ENCODE measurements at regions not wholly inside any gene's neighbourhood (a gene's known extent, or its start where the extent isn't known, plus 50 kb on each side); places are given as distances from the start of the nearest gene placed in this dataset.
"Not testable (repeated sequence)": the region's sequence is repeated elsewhere in the genome, so short reads cannot be mapped to it uniquely, and the experiment has no call there.

DNA sequence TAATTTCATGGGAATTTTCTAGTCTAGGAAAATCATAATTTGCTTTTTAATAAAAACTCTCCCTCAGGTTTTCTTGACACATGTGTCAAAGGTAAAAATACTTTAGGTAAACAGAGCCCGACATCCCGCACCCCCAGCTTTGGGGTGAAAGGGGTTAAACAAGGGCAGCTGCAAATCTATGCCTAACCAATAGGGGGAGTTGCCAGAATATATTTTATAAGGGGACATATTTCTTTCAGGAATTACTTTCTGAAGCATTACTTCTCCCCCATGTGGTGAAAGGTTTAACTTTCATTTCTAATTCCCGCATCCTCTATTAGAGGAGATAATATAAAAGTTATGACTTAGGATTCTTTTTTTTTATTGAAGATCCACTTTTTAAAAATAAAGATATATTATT, 53.9 kb upstream of the HEPH start:
- peak; percentile 15 for DNase-seq

DNA sequence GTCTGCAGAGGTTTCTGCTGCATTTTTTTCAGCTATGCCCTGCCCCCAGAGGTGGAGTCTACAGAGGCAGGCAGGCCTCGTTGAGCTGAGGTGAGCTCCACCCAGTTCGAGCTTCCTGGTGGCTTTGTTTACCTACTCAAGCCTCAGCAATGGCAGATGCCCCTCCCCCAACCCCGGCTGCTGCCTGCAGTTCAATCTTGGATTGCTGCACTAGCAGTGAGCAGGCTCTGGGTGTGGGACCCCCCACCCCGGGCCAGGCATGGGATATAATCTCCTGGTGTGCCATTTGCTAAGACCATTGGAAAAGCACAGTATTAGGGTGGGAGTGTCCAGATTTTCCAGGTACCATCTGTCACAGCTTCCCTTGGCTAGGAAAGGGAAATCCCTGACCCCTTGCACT, 56.2 kb upstream of the HEPH start:
- not testable (repeated sequence) for DNase-seq

- not testable (repeated sequence) for DNase-seq
Observed at GRCh38 chrX:66102398-66102797, 61.6 kb upstream of the HEPH start.

- DNase-seq: no peak
Observed at GRCh38 chrX:66098162-66098561, 58.3 kb upstream of the VSIG4 start.

DNA sequence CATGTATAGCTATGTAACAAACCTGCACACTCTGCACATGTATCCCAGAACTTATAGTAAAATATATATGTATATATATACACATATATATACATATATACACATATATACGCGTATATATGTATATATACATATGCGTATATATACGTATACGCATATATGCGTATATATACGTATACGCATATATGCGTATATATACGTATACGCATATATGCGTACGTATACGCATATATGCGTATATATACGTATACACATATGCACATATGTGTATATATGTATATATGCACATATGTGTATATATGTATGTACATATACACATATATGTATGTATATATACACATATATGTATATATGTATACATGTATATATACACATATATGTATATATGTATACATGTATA, 57.1 kb upstream of the VSIG4 start:
- not testable (repeated sequence) for DNase-seq

DNA sequence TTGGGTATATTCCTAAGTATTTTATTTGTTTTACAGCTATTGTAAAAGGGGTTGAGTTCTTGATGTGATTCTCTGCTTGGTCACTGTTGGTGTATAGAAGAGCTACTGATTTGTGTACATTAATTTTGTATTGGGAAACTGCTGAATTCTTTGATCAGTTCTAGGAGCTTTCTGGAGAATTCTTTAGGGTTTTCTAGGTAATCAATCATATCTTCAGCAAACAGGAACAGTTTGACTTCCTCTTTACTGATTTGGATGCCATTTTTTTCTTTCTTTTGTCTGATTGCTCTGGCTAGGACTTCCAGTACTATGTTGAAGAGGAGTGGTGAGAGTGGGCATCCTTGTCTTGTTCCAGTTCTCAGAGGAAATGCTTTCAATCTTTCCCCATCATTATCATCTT, 50.1 kb upstream of the VSIG4 start:
- DNase-seq: not testable (repeated sequence)

Data from dermis blood vessel endothelial cell (primary cell).